H9 (cell line): ENCODE measurements at regions not wholly inside any gene's neighbourhood (a gene's known extent, or its start where the extent isn't known, plus 50 kb on each side); places are given as distances from the start of the nearest gene placed in this dataset.

ENCODE experiments used
- DNase-seq: peaks from one replicate; pipeline ENCODE4 v3.0.0-alpha.2; 2017
- H2AFZ ChIP-seq: one replicate; pipeline ENCODE4 v1.6.1; 2013; ENCODE audit warnings: mild to moderate bottlenecking, low read length, control low read depth, moderate library complexity
- H2AK5ac ChIP-seq: 2 replicates; pipeline ENCODE4 v1.6.1; 2013; ENCODE audit warnings: low read length, control low read depth, mixed read lengths; ENCODE audit not compliant: insufficient read length
- H2BK120ac ChIP-seq: one replicate; pipeline ENCODE4 v1.6.1; 2013; ENCODE audit warnings: low read depth, mild to moderate bottlenecking, low read length, control low read depth, inconsistent platforms; ENCODE audit not compliant: poor library complexity, severe bottlenecking
- H2BK12ac ChIP-seq: 2 replicates; pipeline ENCODE4 v1.6.1; 2013; ENCODE audit warnings: low read length, control low read depth, mixed read lengths, low read depth; ENCODE audit not compliant: insufficient read length
- H2BK15ac ChIP-seq: 2 replicates; pipeline ENCODE4 v1.6.1; 2013; ENCODE audit warnings: low read depth, low read length, control low read depth
- H2BK20ac ChIP-seq: one replicate; pipeline ENCODE4 v1.6.1; 2013; ENCODE audit warnings: low read depth, mild to moderate bottlenecking, low read length, control low read depth, inconsistent platforms; ENCODE audit not compliant: poor library complexity, severe bottlenecking
- H2BK5ac ChIP-seq: 2 replicates; pipeline ENCODE4 v1.6.1; 2013; ENCODE audit warnings: low read length, control low read depth, mixed read lengths; ENCODE audit not compliant: insufficient read length
- H3K14ac ChIP-seq: 2 replicates; pipeline ENCODE4 v1.6.1; 2013; ENCODE audit warnings: low read length, control low read depth; ENCODE audit not compliant: insufficient read depth
- H3K18ac ChIP-seq: 2 replicates; pipeline ENCODE4 v1.6.1; 2013; ENCODE audit warnings: low read depth, mild to moderate bottlenecking, mixed read lengths, low read length, control low read depth; ENCODE audit not compliant: insufficient read length
- H3K23ac ChIP-seq: 2 replicates; pipeline ENCODE4 v1.6.1; 2013; ENCODE audit warnings: low read length, control low read depth, mixed read lengths, low read depth; ENCODE audit not compliant: insufficient read length
- H3K23me2 ChIP-seq: 2 replicates; pipeline ENCODE4 v1.6.1; 2013; ENCODE audit warnings: low read depth, mild to moderate bottlenecking, mixed read lengths, low read length, control low read depth; ENCODE audit not compliant: insufficient read length, poor library complexity, severe bottlenecking
- H3K27ac ChIP-seq: 2 replicates; pipeline ENCODE4 v1.5.1; 2013; ENCODE audit warnings: low read length, control low read depth, mixed read lengths, low read depth; ENCODE audit not compliant: insufficient read length
- H3K27me3 ChIP-seq: 2 replicates; pipeline ENCODE4 v1.6.1; 2013; ENCODE audit warnings: low read length, control low read depth, inconsistent platforms; ENCODE audit not compliant: insufficient read depth
- H3K4ac ChIP-seq: 2 replicates; pipeline ENCODE4 v1.6.1; 2013; ENCODE audit warnings: low read depth, mild to moderate bottlenecking, control low read depth, inconsistent platforms, low read length, moderate library complexity
- H3K4me1 ChIP-seq: 2 replicates; pipeline ENCODE4 v1.6.1; 2013; ENCODE audit warnings: low read length, control low read depth, inconsistent platforms; ENCODE audit not compliant: insufficient read depth
- H3K4me2 ChIP-seq: 2 replicates; pipeline ENCODE4 v1.6.1; 2013; ENCODE audit warnings: low read length, control low read depth, mixed read lengths; ENCODE audit not compliant: insufficient read length, insufficient read depth
- H3K56ac ChIP-seq: 2 replicates; pipeline ENCODE4 v1.6.1; 2013; ENCODE audit warnings: low read depth, mild to moderate bottlenecking, mixed read lengths, low read length, control low read depth; ENCODE audit not compliant: insufficient read length
- H3K79me1 ChIP-seq: 2 replicates; pipeline ENCODE4 v1.6.1; 2013; ENCODE audit warnings: low read depth, mild to moderate bottlenecking, moderate library complexity, low read length, control low read depth, inconsistent platforms; ENCODE audit not compliant: insufficient read depth, poor library complexity, severe bottlenecking
- H3K79me2 ChIP-seq: 2 replicates; pipeline ENCODE4 v1.6.1; 2013; ENCODE audit warnings: low read length, control low read depth, inconsistent platforms; ENCODE audit not compliant: insufficient read depth
- H3K9ac ChIP-seq: 2 replicates; pipeline ENCODE4 v1.6.1; 2013; ENCODE audit warnings: low read length, control low read depth, mixed read lengths; ENCODE audit not compliant: insufficient read length; ENCODE audit errors: extremely low read depth
- H3K9me3 ChIP-seq: one replicate; pipeline ENCODE4 v1.6.1; 2013; ENCODE audit warnings: low read depth, low read length, inconsistent platforms; ENCODE audit not compliant: control insufficient read depth
- H3T11ph ChIP-seq: one replicate; pipeline ENCODE4 v1.6.1; 2013; ENCODE audit warnings: mild to moderate bottlenecking, low read length, control low read depth, inconsistent platforms
- H4K20me1 ChIP-seq: one replicate; pipeline ENCODE4 v1.6.1; 2013; ENCODE audit not compliant: control insufficient read depth, insufficient read length, insufficient read depth
- H4K5ac ChIP-seq: 2 replicates; pipeline ENCODE4 v1.6.1; 2013; ENCODE audit warnings: low read depth, mild to moderate bottlenecking, mixed read lengths, low read length, control low read depth; ENCODE audit not compliant: insufficient read length
- H4K8ac ChIP-seq: replicated peaks from 2 replicates; pipeline ENCODE4 v1.6.1; 2013; ENCODE audit warnings: low read length, control low read depth, mixed read lengths, low read depth; ENCODE audit not compliant: insufficient read length
- H4K91ac ChIP-seq: 2 replicates; pipeline ENCODE4 v1.6.1; 2013; ENCODE audit warnings: low read depth, mild to moderate bottlenecking, moderate library complexity, mixed read lengths, low read length, control low read depth; ENCODE audit not compliant: insufficient read length
- H3K27ac Mint-ChIP-seq, 3 experiments: 2 replicates in 2 of 3; 3 replicates in 1 of 3; pipeline ENCODE4 v1.8.0; 2020 to 2021; ENCODE audit warnings: mixed read lengths in 3 of 3, mild to moderate bottlenecking in 1 of 3, moderate library complexity in 1 of 3
- H3K27me3 Mint-ChIP-seq: 2 replicates; pipeline ENCODE4 v1.8.0; 2021; ENCODE audit warnings: low read depth, mild to moderate bottlenecking, moderate library complexity, mixed read lengths
- H3K36me3 Mint-ChIP-seq, 3 experiments: 2 replicates in 2 of 3; 3 replicates in 1 of 3; pipeline ENCODE4 v1.8.0; 2020 to 2021; ENCODE audit warnings: low read depth in 3 of 3, mixed read lengths in 3 of 3; ENCODE audit not compliant: insufficient read depth in 1 of 3
- H3K4me1 Mint-ChIP-seq, 2 experiments: 2 replicates each; pipeline ENCODE4 v1.8.0; 2020; ENCODE audit warnings: mixed read lengths in 2 of 2
- H3K4me3 Mint-ChIP-seq, 2 experiments: 2 replicates in 1 of 2; 3 replicates in 1 of 2; pipeline ENCODE4 v1.8.0; 2020 to 2021; ENCODE audit warnings: mild to moderate bottlenecking in 2 of 2, mixed read lengths in 2 of 2, moderate library complexity in 1 of 2
- H3K9me3 Mint-ChIP-seq, 2 experiments: 2 replicates in 1 of 2; 3 replicates in 1 of 2; pipeline ENCODE4 v1.8.0; 2020; ENCODE audit warnings: mild to moderate bottlenecking in 2 of 2, mixed read lengths in 2 of 2, moderate library complexity in 1 of 2
- CTCF ChIP-seq: fragments of 200-600 bp; sonication (generic); conservative IDR thresholded peaks from 3 replicates; pipeline ENCODE4 v1.8.0; 2021; ENCODE audit warnings: antibody characterized with exemption, mild to moderate bottlenecking
- WGBS: extraction: QIAGEN DNeasy Blood & Tissue Kit; methylation state at CpG from one replicate; pipeline ENCODE4 v1.1.7; 2013; ENCODE audit warnings: missing lambda C conversion rate, low lambda C conversion rate, mixed read lengths; ENCODE audit not compliant: insufficient read length; ENCODE audit errors: extremely low coverage; 5-methylcytosine and 5-hydroxymethylcytosine counted together

DNA sequence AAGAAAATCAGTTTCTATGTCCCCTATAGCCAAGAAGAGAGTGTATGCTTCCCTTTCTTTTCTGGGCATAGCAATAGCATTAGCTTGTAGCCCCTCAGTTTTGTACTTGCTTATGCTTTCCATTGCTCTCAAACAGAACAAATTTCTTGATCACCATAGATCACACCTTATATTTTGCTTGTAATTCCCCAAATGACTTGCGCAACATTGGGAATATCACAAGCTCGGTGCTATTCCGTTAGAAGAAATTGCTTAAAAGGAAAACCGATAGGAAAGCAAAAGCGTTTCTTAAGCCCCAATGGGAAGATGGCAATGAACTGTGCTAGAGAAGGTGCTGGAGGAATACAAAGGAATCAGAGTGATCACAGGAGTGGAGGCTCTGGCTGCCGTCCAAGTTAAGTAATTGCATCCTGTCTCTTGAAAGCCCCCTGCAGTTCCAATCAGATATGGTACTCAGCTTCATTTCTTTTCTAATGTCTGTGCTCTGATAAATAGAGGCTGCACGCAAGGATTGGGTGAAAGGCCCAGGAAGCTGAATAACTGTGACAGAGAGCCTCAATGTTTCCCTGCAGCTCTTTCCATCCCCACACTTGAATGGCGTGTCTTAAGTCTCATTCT, 182.1 kb upstream of the KIRREL3 start:
- Mint-ChIP-seq H3K9me3 (no peaks in the 10 kb centered on the region), H3K27me3 (peaks cover 2% of the 10 kb centered on the region; the same call in 1 of the 2 replicates), H3K4me3 (no peak overlapping the region), H3K4me1 (no peaks in the 10 kb centered on the region), H3K36me3 (no peaks in the 10 kb centered on the region), H3K27ac (no peak overlapping the region)
- TF ChIP-seq CTCF, result no peak
- no peak overlapping the region for H3K56ac ChIP-seq
- no peak overlapping the region for H4K5ac ChIP-seq
- H3K18ac ChIP-seq, result no peak overlapping the region
- no peaks in the 10 kb centered on the region for H3K23me2 ChIP-seq
- no peaks in the 10 kb centered on the region for H3K79me2 ChIP-seq
- H3K14ac ChIP-seq, result no peak overlapping the region
- DNase-seq, result no peak
- no peaks in the 10 kb centered on the region for H4K20me1 ChIP-seq
- WGBS, result no CpG with 5 or more reads among the region's 8 CpGs
- H2BK120ac ChIP-seq, result no peak overlapping the region
- H2AK5ac ChIP-seq, result no peak overlapping the region
- no peak overlapping the region for H2BK20ac ChIP-seq
- no peak overlapping the region for H3K27ac ChIP-seq
- H3K9me3 ChIP-seq, result no peaks in the 10 kb centered on the region
- no peak overlapping the region for H2AFZ ChIP-seq
- no peaks in the 10 kb centered on the region for H3K4me1 ChIP-seq
- no peak overlapping the region for H2BK5ac ChIP-seq
- H3K9ac ChIP-seq, result no peak overlapping the region
- H2BK15ac ChIP-seq, result no peak overlapping the region
- no peak overlapping the region for H4K8ac ChIP-seq
- H3T11ph ChIP-seq, result no peak overlapping the region
- no peak overlapping the region for H2BK12ac ChIP-seq
- H3K79me1 ChIP-seq, result no peaks in the 10 kb centered on the region
- H3K27me3 ChIP-seq, result no peaks in the 10 kb centered on the region
- H3K4ac ChIP-seq, result no peak overlapping the region
- no peak overlapping the region for H4K91ac ChIP-seq
- H3K23ac ChIP-seq, result no peak overlapping the region
- no peak overlapping the region for H3K4me2 ChIP-seq
